Right lung (tissue), 2 donors: ENCODE measurements at regions not wholly inside any gene's neighbourhood (a gene's known extent, or its start where the extent isn't known, plus 50 kb on each side); places are given as distances from the start of the nearest gene placed in this dataset.
"Not testable (repeated sequence)": the region's sequence is repeated elsewhere in the genome, so short reads cannot be mapped to it uniquely, and the experiment has no call there.

Experiments used
- DNase-seq, 2 donors: peaks; one replicate each; pipeline ENCODE4 v3.0.0-alpha.2; 2013

GRCh38 chrX:145393702-145394235 lies 146.5 kb downstream of the SPANXN1 start:
- no peak for DNase-seq

- no peak for DNase-seq
Observed at GRCh38 chrX:145394344-145394743, 147.0 kb downstream of the SPANXN1 start.

GRCh38 chrX:145396612-145397011 lies 149.3 kb downstream of the SPANXN1 start:
- DNase-seq = no peak

GRCh38 chrX:145405012-145405411 lies 157.7 kb downstream of the SPANXN1 start:
- DNase-seq = peak; percentile 2 to 12

DNA sequence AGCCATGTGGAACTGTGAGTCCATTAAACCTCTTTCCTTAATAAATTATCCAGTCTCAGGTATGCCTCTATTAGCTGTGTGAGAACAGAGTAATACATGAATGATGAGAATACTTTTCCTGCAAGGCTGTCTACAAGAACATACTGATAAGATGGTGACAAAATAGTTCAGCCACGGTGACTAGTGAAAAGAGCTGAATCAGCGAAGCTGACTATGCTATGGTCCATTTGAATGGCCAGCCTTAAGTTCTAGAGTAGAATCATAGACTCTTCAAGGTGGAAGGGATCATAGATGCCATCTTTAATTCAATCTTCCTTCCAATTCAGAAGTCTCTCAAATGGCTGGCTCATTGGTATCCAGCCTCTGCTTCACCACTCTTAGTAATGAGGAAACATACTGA lies 163.3 kb downstream of the SPANXN1 start:
- no peak for DNase-seq

GRCh38 chrX:145436211-145436610 lies 188.9 kb downstream of the SPANXN1 start:
- DNase-seq = not testable (repeated sequence)

DNA sequence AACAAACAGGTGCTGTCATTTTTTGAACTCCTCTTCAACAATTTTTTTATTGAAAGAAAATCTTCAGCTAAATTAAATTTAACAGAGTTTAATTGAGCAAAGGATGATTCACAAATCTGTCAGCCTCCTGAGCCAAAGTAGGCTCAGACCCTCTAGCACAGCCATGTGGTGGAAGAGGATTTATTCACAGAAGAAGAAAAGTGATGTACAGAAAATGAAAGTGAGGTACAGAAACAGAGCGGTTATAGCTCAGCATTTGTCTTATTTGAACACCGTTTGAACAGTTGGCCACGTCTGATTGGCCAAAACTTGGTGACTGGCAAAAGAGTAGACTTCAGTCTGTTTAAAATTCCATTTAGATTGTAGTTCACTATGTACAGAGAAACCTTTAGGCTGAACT lies 217.3 kb downstream of the SPANXN1 start:
- DNase-seq = no peak

DNA sequence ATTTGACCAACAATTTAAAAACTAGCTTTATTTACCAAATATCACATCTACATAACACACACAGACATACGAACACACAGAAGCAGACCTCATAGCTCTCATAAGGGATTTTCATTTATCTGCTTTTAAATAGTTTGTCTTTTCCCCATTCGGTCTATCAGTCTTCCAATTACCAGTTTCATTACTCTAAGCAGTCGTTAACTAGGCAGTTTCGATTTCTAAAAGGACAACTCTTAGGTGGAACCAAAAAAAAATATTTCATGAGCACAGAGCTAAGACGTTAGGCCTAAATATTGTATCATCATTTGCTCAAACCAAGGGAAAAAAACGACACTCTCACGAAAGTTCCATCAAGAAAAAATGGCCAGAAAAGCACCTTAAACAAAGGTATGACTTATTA lies 228.4 kb downstream of the SPANXN1 start:
- no peak for DNase-seq

DNA sequence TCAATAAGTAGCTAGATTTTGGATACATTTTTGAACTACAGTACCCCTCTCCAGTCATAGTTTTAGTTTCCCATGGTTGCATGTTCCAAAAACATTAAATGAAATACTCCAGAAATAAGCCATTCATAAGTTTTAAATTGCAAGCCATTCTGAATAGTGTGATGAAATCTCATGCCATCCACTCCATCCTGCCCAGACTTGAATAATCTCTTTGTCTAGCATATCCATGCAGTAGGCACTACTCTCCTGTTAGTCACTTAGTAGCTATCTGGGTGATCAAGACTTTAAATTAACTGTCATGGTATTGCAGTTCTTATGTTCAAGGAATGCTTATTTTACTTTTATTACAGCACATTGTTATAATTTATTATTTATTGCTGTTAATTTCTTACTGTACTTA lies 237.4 kb downstream of the SPANXN1 start:
- DNase-seq = no peak

DNA sequence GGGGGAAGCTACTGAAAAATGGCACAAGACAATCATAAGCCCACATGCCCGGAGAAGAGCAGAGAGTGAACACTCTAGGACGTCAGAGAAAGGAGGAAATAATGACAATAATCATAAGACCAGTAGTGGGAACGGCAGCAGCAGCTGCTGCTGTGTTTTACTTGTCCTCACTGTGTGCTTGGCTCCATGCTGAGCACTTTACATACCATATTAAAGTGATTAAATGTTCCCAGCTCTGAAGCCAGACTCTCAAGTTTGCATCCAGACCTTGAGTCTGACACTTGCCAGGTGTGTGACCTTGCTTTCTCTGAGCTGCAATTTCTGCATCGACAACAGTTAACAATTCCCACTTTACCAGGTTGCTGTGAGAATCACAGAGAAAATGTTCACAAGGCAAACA lies 255.4 kb downstream of the SPANXN1 start:
- DNase-seq = no peak

DNA sequence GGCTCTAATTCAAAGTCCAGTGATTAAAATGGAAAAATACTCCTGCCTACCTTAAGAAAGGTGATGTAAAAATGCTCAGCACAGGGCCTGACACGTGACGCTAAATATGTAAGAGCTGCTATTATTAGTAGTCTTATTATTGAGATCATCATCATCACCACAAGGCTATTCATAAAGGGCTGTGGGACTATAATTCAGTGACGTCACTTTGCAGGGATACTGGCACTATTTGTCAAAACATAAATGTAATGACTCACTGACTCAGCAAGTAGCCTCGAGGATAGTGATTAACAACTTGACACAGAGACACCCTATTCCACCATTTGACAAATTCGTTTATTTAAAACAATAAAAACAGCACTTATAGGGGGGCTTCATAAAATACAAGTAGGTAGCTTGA lies 258.9 kb downstream of the SPANXN1 start:
- DNase-seq = no peak

DNA sequence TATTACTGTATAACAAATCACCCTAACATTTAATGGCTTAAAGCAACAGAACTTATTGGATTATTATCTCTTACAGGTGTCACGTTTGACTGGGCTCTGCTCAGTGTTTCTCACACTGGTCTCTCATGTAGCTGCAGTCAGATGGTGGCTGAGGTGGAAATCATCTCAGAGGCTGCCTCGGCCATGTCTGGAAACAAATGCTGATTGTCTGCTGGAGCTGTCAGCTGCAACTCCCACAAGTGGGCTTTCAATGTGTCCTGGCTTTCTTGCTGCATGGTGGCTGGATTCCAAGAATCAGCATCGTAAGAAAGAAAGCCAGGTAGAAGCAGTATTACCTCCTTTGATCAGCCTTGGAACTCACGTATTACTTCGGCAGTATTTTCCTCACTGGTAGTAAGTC lies 277.6 kb downstream of the SPANXN1 start:
- no peak for DNase-seq

DNA sequence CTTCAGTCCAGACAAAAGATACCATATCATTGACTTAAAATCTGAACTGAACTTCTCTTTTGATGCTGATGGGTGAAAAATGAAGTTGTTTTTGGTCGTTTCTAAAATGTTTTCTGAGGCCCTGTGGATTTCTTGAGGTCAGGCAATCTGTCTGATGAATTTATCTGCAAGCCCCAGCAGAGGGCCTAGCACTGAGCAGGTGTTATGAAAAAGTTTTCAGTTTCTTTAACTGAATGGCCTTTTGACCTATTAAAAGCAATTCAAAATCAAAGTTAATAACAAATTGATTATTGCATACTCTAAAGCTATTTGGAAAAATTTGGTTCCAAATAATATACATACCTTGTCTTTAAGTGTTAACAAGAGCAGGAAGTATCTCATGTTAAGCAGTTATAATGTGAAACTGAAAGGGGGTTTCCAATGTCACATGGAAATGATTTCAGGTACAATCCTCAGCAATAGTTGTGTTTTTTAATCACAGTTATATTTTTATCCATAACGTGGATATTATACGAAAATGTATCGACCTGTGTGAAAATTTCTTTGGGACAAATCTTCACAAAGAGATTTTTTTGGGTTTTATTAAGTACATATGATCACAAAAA lies 285.0 kb downstream of the SPANXN1 start:
- no peak for DNase-seq

- DNase-seq = no peak
Observed at GRCh38 chrX:145533534-145533933, 284.1 kb upstream of the SLITRK2 start.

DNA sequence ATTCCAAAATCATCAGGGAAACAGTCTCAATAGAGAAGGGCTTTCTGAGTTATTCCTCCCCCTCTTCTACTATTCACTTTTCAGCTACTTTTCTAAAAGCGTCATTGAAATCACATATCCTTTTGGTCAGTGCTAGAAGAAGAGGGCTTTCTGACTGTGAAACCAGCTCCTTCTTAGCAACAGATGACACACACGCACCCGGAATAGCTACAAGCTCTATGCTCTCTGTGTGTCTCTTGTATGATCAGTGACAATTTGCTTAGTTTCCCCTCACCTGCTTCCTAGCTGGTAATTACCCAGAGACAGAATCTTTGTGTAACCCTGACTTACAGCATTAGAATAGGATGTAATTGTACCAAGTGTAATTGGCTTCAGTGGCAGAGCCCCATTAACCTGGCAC lies 268.1 kb upstream of the SLITRK2 start:
- DNase-seq = no peak

- DNase-seq = no peak
Observed at GRCh38 chrX:145552643-145553042, 265.0 kb upstream of the SLITRK2 start.

DNA sequence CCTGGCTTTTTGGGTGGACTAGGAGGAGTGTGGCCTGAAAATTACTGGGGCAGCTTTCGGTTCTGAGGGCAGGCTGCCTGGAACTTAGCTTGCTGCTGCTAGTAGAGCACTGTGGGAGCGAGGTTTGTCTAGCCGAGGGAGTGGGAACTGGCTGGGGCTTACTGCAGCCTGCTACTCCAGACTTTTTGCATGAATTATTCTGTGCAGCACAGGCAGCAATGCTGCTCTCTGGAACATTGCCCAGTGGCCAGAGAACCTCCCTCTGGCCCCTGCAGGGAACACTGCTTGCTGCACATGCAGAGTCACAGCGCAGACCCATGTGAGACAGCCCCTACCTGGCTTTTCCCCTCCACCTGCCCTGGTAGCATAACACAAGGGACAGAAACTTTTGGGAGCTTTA lies 263.9 kb upstream of the SLITRK2 start:
- no peak for DNase-seq

DNA sequence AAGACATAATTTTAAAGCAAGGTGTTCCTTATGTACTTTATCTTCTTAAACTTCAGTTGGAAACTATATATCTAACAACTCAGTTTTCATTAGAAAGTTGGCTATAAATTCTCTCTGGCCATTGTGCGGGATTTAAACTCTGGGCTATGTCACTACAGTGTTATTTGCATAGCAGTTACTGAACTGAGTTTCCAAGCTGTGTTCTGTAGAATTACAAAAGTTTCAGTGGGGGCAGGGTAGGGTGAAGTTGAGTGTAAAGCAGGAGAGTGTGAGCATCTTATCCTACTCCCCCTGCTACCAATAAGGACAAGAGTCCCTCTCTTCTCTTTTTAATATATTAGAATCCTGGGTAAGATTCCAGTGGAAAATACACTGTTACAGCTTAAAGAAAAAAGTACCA lies 254.5 kb upstream of the SLITRK2 start:
- no peak for DNase-seq

DNA sequence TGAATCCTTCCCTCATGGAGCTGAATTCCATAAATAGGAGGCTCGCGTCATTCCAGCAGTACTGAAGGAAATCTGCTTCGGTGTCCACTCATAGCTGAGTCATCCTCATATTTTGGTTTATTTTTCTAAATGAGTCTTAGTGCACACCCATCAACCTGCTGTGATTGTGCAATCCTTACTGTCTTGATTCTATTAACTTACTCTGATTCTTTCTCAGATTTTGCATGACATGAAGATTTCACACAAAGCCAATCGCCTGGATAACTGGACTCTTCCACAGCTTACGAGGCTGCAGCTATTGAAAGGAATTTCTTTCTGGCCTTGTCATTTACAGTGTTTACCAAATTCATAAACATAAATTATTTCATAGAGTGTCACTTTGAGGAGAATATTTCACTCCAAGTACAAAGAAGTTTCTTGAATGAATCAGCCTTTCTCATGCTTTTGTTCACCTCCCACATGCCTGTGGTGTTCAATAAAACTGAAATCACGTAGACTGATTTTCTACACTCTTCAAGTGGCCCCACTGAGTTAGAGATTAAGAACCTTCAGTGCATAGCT lies 207.6 kb upstream of the SLITRK2 start:
- no peak for DNase-seq

DNA sequence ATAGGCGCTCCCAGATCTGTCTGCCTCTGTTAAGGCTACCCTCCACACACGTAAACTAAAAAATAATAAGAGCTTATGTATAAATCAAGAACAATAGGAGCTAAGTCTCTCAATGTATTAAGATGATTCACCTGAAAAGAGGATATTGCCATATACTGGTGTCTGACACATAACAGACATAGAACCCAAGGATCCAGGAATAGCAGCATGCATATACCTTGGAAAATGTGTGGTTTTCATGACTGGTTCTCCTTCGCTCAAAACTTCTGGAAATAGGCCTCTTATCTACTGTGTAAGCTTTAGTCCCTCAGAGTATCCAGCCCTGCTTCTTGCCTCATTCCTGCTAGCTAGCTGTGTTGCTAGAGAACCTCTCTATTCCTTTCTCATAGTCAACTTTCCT lies 203.7 kb upstream of the SLITRK2 start:
- DNase-seq = no peak

GRCh38 chrX:145620666-145621065 lies 197.0 kb upstream of the SLITRK2 start:
- no peak for DNase-seq

DNA sequence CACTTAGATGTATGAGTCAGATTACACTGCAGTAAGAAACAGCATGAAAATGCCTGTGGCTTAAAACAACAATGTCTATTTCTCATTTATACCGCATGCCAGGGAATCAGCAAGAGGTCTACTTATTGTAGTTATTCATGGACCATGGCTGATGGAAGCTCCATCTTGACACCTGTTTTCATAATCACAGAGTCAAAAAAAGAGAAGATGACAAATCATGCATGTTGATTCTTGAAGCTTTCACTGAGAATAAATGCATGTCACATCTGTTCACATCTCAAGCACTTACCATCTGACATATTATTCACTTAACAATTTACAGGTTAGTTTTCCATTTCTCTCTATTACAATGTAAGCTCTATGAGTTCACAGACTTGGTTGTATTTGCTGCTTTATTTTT lies 194.2 kb upstream of the SLITRK2 start:
- no peak for DNase-seq

- DNase-seq = no peak
Observed at GRCh38 chrX:145630081-145630480, 187.5 kb upstream of the SLITRK2 start.

GRCh38 chrX:145630806-145631435 lies 186.7 kb upstream of the SLITRK2 start:
- DNase-seq = no peak
